ENCODE measurements at regions not wholly inside any gene's neighbourhood (a gene's known extent, or its start where the extent isn't known, plus 50 kb on each side); places are given as distances from the start of the nearest gene placed in this dataset.

- Histone ChIP-seq H4K5ac (ENCODE audit: insufficient read length, low read depth, low read length) (no peak overlapping the region), H3K9me3 (ENCODE audit: insufficient read depth in 2 of 2, low read depth in 1 of 2, low read length in 1 of 2) (no peaks in the 10 kb centered on the region), H3K18ac (ENCODE audit: extremely low read depth, low read length) (no peak overlapping the region), H2BK12ac (ENCODE audit: low read depth, low read length) (no peak overlapping the region), H3K27me3 (replicated peaks in 1 of 4; ENCODE audit: control insufficient read depth in 3 of 4, extremely low read depth in 1 of 4, insufficient read depth in 3 of 4, low read length in 3 of 4) (no peaks in the 10 kb centered on the region), H4K91ac (replicated peaks; ENCODE audit: insufficient read length, low read length) (no peak overlapping the region), H3K36me3 (ENCODE audit: control insufficient read depth in 2 of 4, insufficient read depth in 4 of 4, low read length in 3 of 4) (no peaks in the 10 kb centered on the region), H3K4me1 (replicated peaks in 1 of 4; ENCODE audit: control insufficient read depth in 3 of 4, insufficient read depth in 4 of 4, low read length in 3 of 4) (no peaks in the 10 kb centered on the region), H3K79me2 (ENCODE audit: control insufficient read depth in 1 of 2, insufficient read depth in 2 of 2, low read length in 2 of 2) (no peaks in the 10 kb centered on the region), H3K4me3 (ENCODE audit: extremely low read depth in 1 of 4, insufficient read depth in 2 of 4, low read depth in 3 of 4, low read length in 4 of 4) (no peak overlapping the region), H3K56ac (replicated peaks; ENCODE audit: insufficient read length, low read depth, low read length) (no peak overlapping the region), H3K27ac (ENCODE audit: low read depth, low read length) (no peak overlapping the region), H4K20me1 (replicated peaks in 1 of 2; ENCODE audit: control insufficient read depth in 1 of 2, insufficient read depth in 2 of 2, low read length in 2 of 2) (no peaks in the 10 kb centered on the region), H3K4me2 (ENCODE audit: insufficient read depth in 1 of 2, low read depth in 2 of 2, low read length in 2 of 2) (no peak overlapping the region), H3K79me1 (ENCODE audit: low read depth, low read length) (no peaks in the 10 kb centered on the region), H3K23ac (ENCODE audit: insufficient read length) (no peak overlapping the region), H2AK5ac (ENCODE audit: low read depth, low read length) (no peak overlapping the region), H2BK20ac (ENCODE audit: low read length) (no peak overlapping the region), H3K9ac (replicated peaks in 1 of 4; ENCODE audit: extremely low read depth in 1 of 4, low read depth in 3 of 4, low read length in 3 of 4) (no peak overlapping the region), H3K14ac (ENCODE audit: insufficient read length) (no peak overlapping the region), H3K23me2 (ENCODE audit: low read depth, low read length) (no peaks in the 10 kb centered on the region), H2BK15ac (ENCODE audit: low read length) (no peak overlapping the region), H3K4ac (replicated peaks; ENCODE audit: insufficient read length, low read depth, low read length) (no peak overlapping the region), H2BK5ac (ENCODE audit: low read depth, low read length) (no peak overlapping the region), H4K8ac (ENCODE audit: extremely low read depth, insufficient read depth, low read length) (no peak overlapping the region), H2AFZ (ENCODE audit: low read length) (no peak overlapping the region), H2BK120ac (replicated peaks; ENCODE audit: low read depth, low read length) (no peak overlapping the region)
- no peak for DNase-seq (ENCODE audit: low read depth in 1 of 2, low spot score in 2 of 2)
- 78% methylated on average over 2 of the region's 2 CpGs; no CpG with 5 or more reads in 1 of the 2 experiments for WGBS, 2 experiments (ENCODE audit: extremely low coverage in 1 of 2, insufficient coverage in 1 of 2, insufficient read length in 1 of 2, insufficient replicate concordance in 2 of 2, low coverage in 1 of 2, low lambda C conversion rate in 2 of 2, missing lambda C conversion rate in 1 of 2)
- no peak for FAIRE-seq
- POLR2A ChIA-PET (ENCODE audit: partially characterized antibody): no interaction called here
- CTCF ChIA-PET (ENCODE audit: partially characterized antibody): interaction anchor here (0.8 to 3.9 kb wide), 8 partner anchors 11 to 91 kb away, joined by 3 to 24 read pairs (median 3); no protein-coding TSS in a partner anchor
- TF ChIP-seq BCL11A (IDR thresholded peaks at IDR 0.05; ENCODE audit: low read depth in 2 of 2, low read length in 2 of 2) (no peak), SIRT6 (IDR thresholded peaks at IDR 0.05; ENCODE audit: low read length) (no peak), EZH2 (IDR thresholded peaks at IDR 0.05; ENCODE audit: low read depth, low read length, severe bottlenecking) (no peak), RBBP5 (IDR thresholded peaks at IDR 0.05; ENCODE audit: borderline replicate concordance, low read depth, low read length) (no peak), KDM5A (IDR thresholded peaks at IDR 0.05; ENCODE audit: low read length) (no peak), ASH2L (IDR thresholded peaks at IDR 0.05; ENCODE audit: low read length) (no peak), YY1 (IDR thresholded peaks at IDR 0.05; ENCODE audit: low read depth, low read length) (no peak), CTCF (IDR thresholded peaks at IDR 0.05; ENCODE audit: control extremely low read depth in 1 of 3, insufficient read depth in 1 of 3, low read depth in 1 of 3, low read length in 3 of 3) (no peak), FOSL1 (IDR thresholded peaks at IDR 0.05; ENCODE audit: insufficient read depth, low read depth, low read length) (no peak), TEAD4 (IDR thresholded peaks at IDR 0.05; ENCODE audit: low read depth, low read length) (no peak), CBX5 (IDR thresholded peaks at IDR 0.05; ENCODE audit: low read depth, low read length) (no peak), CBX8 (IDR thresholded peaks at IDR 0.05; ENCODE audit: borderline replicate concordance, low read depth, low read length) (no peak), GTF2F1 (IDR thresholded peaks at IDR 0.05; ENCODE audit: borderline replicate concordance, low read depth, low read length) (no peak)
These were observed 90.6 kb upstream of the TSC22D2 start for GRCh38 chr3:150317469-150317868.
